ENCODE measurements at regions not wholly inside any gene's neighbourhood (a gene's known extent, or its start where the extent isn't known, plus 50 kb on each side); places are given as distances from the start of the nearest gene placed in this dataset.

GRCh38 chr5:173709145-173709544, 92.7 kb upstream of the BOD1 start:
- TF ChIP-seq NFIC (IDR thresholded peaks at IDR 0.05), result no peak
- no peak for TF ChIP-seq ZBTB7A (IDR thresholded peaks at IDR 0.05; ENCODE audit: low read depth)
- no peak for TF ChIP-seq RAD21 (IDR thresholded peaks at IDR 0.05; ENCODE audit: low read depth)
- no peak for TF ChIP-seq REST (IDR thresholded peaks at IDR 0.05; ENCODE audit: low read depth)
- no peak for TF ChIP-seq CREB1 (IDR thresholded peaks at IDR 0.05; ENCODE audit: low read depth)
- no peak for TF ChIP-seq TCF12 (IDR thresholded peaks at IDR 0.05; ENCODE audit: low read depth)
- TF ChIP-seq USF1 (IDR thresholded peaks at IDR 0.05), result no peak
- no peak for TF ChIP-seq YY1 (IDR thresholded peaks at IDR 0.05; ENCODE audit: low read depth)
- no peak for TF ChIP-seq EP300 (IDR thresholded peaks at IDR 0.05; ENCODE audit: borderline replicate concordance)
- no peak for TF ChIP-seq CEBPB (IDR thresholded peaks at IDR 0.05)
- TF ChIP-seq EGR1 (IDR thresholded peaks at IDR 0.05), result no peak
- TF ChIP-seq TEAD4 (IDR thresholded peaks at IDR 0.05), result no peak
- no peak for TF ChIP-seq FOXM1 (IDR thresholded peaks at IDR 0.05; ENCODE audit: borderline replicate concordance, low read depth)
- no peak for TF ChIP-seq TAF1 (IDR thresholded peaks at IDR 0.05; ENCODE audit: low read depth)
- TF ChIP-seq MAX (IDR thresholded peaks at IDR 0.05), result no peak

GRCh38 chr5:173709761-173710160, 93.3 kb upstream of the BOD1 start:
- TF ChIP-seq RAD21 (IDR thresholded peaks at IDR 0.05; ENCODE audit: low read depth), result no peak
- TF ChIP-seq EGR1 (IDR thresholded peaks at IDR 0.05), result no peak
- no peak for TF ChIP-seq MAX (IDR thresholded peaks at IDR 0.05)
- TF ChIP-seq CEBPB (IDR thresholded peaks at IDR 0.05), result no peak
- no peak for TF ChIP-seq TCF12 (IDR thresholded peaks at IDR 0.05; ENCODE audit: low read depth)
- no peak for TF ChIP-seq CREB1 (IDR thresholded peaks at IDR 0.05; ENCODE audit: low read depth)
- TF ChIP-seq NFIC (IDR thresholded peaks at IDR 0.05), result no peak
- TF ChIP-seq EP300 (IDR thresholded peaks at IDR 0.05; ENCODE audit: borderline replicate concordance), result no peak
- TF ChIP-seq TEAD4 (IDR thresholded peaks at IDR 0.05), result no peak
- TF ChIP-seq REST (IDR thresholded peaks at IDR 0.05; ENCODE audit: low read depth), result no peak
- no peak for TF ChIP-seq TAF1 (IDR thresholded peaks at IDR 0.05; ENCODE audit: low read depth)
- no peak for TF ChIP-seq YY1 (IDR thresholded peaks at IDR 0.05; ENCODE audit: low read depth)
- TF ChIP-seq USF1 (IDR thresholded peaks at IDR 0.05), result no peak
- no peak for TF ChIP-seq ZBTB7A (IDR thresholded peaks at IDR 0.05; ENCODE audit: low read depth)
- no peak for TF ChIP-seq FOXM1 (IDR thresholded peaks at IDR 0.05; ENCODE audit: borderline replicate concordance, low read depth)

- TF ChIP-seq REST (IDR thresholded peaks at IDR 0.05; ENCODE audit: low read depth) (no peak), USF1 (IDR thresholded peaks at IDR 0.05) (no peak), MAX (IDR thresholded peaks at IDR 0.05) (no peak), TCF12 (IDR thresholded peaks at IDR 0.05; ENCODE audit: low read depth) (no peak), TAF1 (IDR thresholded peaks at IDR 0.05; ENCODE audit: low read depth) (no peak), EP300 (IDR thresholded peaks at IDR 0.05; ENCODE audit: borderline replicate concordance) (no peak), YY1 (IDR thresholded peaks at IDR 0.05; ENCODE audit: low read depth) (no peak), ZBTB7A (IDR thresholded peaks at IDR 0.05; ENCODE audit: low read depth) (no peak)
Measured at GRCh38 chr5:173710528-173710927, 94.1 kb upstream of the BOD1 start.

GRCh38 chr5:173711466-173711865, 95.0 kb upstream of the BOD1 start:
- TF ChIP-seq NFIC (IDR thresholded peaks at IDR 0.05) (no peak), CEBPB (IDR thresholded peaks at IDR 0.05) (no peak), TAF1 (IDR thresholded peaks at IDR 0.05; ENCODE audit: low read depth) (no peak), MAX (IDR thresholded peaks at IDR 0.05) (no peak), CREB1 (IDR thresholded peaks at IDR 0.05; ENCODE audit: low read depth) (no peak), YY1 (IDR thresholded peaks at IDR 0.05; ENCODE audit: low read depth) (no peak)
